GM12878 (cell line): ENCODE measurements at regions not wholly inside any gene's neighbourhood (a gene's known extent, or its start where the extent isn't known, plus 50 kb on each side); places are given as distances from the start of the nearest gene placed in this dataset.

Source experiments
- ATAC-seq: fragments of 200-7000 bp; cut with Tn5 transposase; 3 replicates; pipeline ENCODE4 v1.9.1; 2020; ENCODE audit warnings: mild to moderate bottlenecking, moderate library complexity
- BruUV-seq: library from RNA; stranded (reverse); fragments of 400-500 nt; replicated peaks from 2 replicates; lab custom pipeline; 2021; lab: Mats Ljungman, UMichigan
- CTCF ChIA-PET: fragments of 300-600 bp; sonication (Branson Sonifier 250); formaldehyde crosslinking; extraction: SDS; loops from one replicate; lab custom pipeline; 2021; ENCODE audit warnings: inconsistent platforms; lab: Yijun Ruan, JAX
- POLR2A ChIA-PET: fragments of 350-600 bp; formaldehyde crosslinking; extraction: SDS; loops from one replicate; lab custom pipeline; 2021; ENCODE audit warnings: inconsistent platforms; lab: Charles Lee
- RAD21 ChIA-PET: fragments of 300-600 bp; sonication (Branson Sonifier 250); formaldehyde crosslinking; loops from one replicate; lab custom pipeline; 2023; ENCODE audit warnings: antibody characterized with exemption; ENCODE audit not compliant: unreplicated experiment; lab: Charles Lee
- SMC1A ChIA-PET: fragments of 300-600 bp; sonication (Branson Sonifier 250); formaldehyde crosslinking; loops from one replicate; lab custom pipeline; 2023; ENCODE audit not compliant: unreplicated experiment, uncharacterized antibody; lab: Charles Lee
- DNase-seq: peaks from one replicate; pipeline ENCODE4 v3.0.0-alpha.2; 2011; ENCODE audit warnings: low read depth, low spot score
- FAIRE-seq: peaks from 3 replicates; lab custom pipeline; 2011; peaks lifted over from hg19 to GRCh38; lab: Jason Lieb, UNC
- H2AFZ ChIP-seq: 2 replicates; pipeline ENCODE4 v1.6.0; 2011; ENCODE audit warnings: low read depth, low read length, control low read depth; ENCODE audit not compliant: control insufficient read depth
- H3K27ac ChIP-seq: 2 replicates; pipeline ENCODE4 v1.5.1; 2011; ENCODE audit warnings: control low read depth; ENCODE audit not compliant: control insufficient read depth, insufficient read depth
- H3K27me3 ChIP-seq, 2 experiments: replicated peaks in 1 of 2; 2 replicates each; pipeline versions ENCODE4 v1.6.0 to v1.6.1; 2011; ENCODE audit warnings: low read length in 1 of 2; ENCODE audit not compliant: control insufficient read depth in 2 of 2, insufficient read depth in 2 of 2
- H3K36me3 ChIP-seq, 2 experiments: 2 replicates each; pipeline ENCODE4 v1.5.1; 2011; ENCODE audit warnings: low read length in 1 of 2; ENCODE audit not compliant: control insufficient read depth in 2 of 2, insufficient read depth in 2 of 2
- H3K4me1 ChIP-seq: 2 replicates; pipeline ENCODE4 v1.6.1; 2011; ENCODE audit warnings: mild to moderate bottlenecking, low read length, moderate library complexity, mixed read lengths; ENCODE audit not compliant: control insufficient read depth, insufficient read depth
- H3K4me2 ChIP-seq: 2 replicates; pipeline ENCODE4 v1.6.0; 2011; ENCODE audit warnings: control low read depth; ENCODE audit not compliant: control insufficient read depth, insufficient read depth
- H3K4me3 ChIP-seq: fragments of 200-600 bp; sonication (generic); 2 replicates; pipeline ENCODE4 v1.5.1; 2016
- H3K79me2 ChIP-seq: 2 replicates; pipeline ENCODE4 v1.6.0; 2011; ENCODE audit warnings: low read length; ENCODE audit not compliant: control insufficient read depth, insufficient read depth
- H3K9ac ChIP-seq: 2 replicates; pipeline ENCODE4 v1.8.0; 2011; ENCODE audit warnings: low read length, control low read depth, mixed read lengths; ENCODE audit not compliant: control insufficient read depth, insufficient read depth
- H3K9me3 ChIP-seq: replicated peaks from 3 replicates; pipeline ENCODE4 v1.5.1; 2011; ENCODE audit warnings: mild to moderate bottlenecking, low read length; ENCODE audit not compliant: control insufficient read depth, insufficient read depth
- H4K20me1 ChIP-seq: 2 replicates; pipeline ENCODE4 v1.6.0; 2011; ENCODE audit not compliant: control insufficient read depth, insufficient read depth
- ASH2L ChIP-seq: fragments of 300-600, 200-600 bp; sonication (generic); IDR thresholded peaks from 2 replicates; pipeline ENCODE4 v1.6.1; 2017; ENCODE audit warnings: low read depth, mild to moderate bottlenecking, borderline replicate concordance
- CHD2 ChIP-seq: IDR thresholded peaks from 2 replicates; pipeline ENCODE4 v1.6.1; 2011; ENCODE audit warnings: low read depth, low read length, improper control_type of control experiment, borderline replicate concordance
- CUX1 ChIP-seq: IDR thresholded peaks from 2 replicates; pipeline ENCODE4 v1.6.1; 2012; ENCODE audit warnings: improper control_type of control experiment, low read depth, low read length; ENCODE audit not compliant: insufficient replicate concordance
- EED ChIP-seq: sonication (generic); IDR thresholded peaks from 2 replicates; pipeline ENCODE4 v1.6.1; 2016; ENCODE audit warnings: antibody characterized with exemption, low read depth
- KAT2A ChIP-seq: conservative IDR thresholded peaks from 2 replicates; pipeline ENCODE4 v1.6.1; 2011; ENCODE audit warnings: low read depth, low read length; ENCODE audit not compliant: control insufficient read depth
- NFIC ChIP-seq: IDR thresholded peaks from 2 replicates; pipeline ENCODE4 v1.6.1; 2012; ENCODE audit warnings: low read depth, mild to moderate bottlenecking, inconsistent platforms, low read length, moderate library complexity
- NFYA ChIP-seq: IDR thresholded peaks from 2 replicates; pipeline ENCODE4 v1.6.1; 2011; ENCODE audit warnings: low read depth, mild to moderate bottlenecking, low read length, improper control_type of control experiment, borderline replicate concordance
- SIN3A ChIP-seq: IDR thresholded peaks from 2 replicates; pipeline ENCODE4 v1.6.1; 2012; ENCODE audit warnings: low read depth, low read length, improper control_type of control experiment
- SMC3 ChIP-seq: IDR thresholded peaks from 2 replicates; pipeline ENCODE4 v1.6.1; 2011; ENCODE audit warnings: low read length, improper control_type of control experiment, borderline replicate concordance
- ZBTB33 ChIP-seq: fragments of 450-650 bp; IDR thresholded peaks from 2 replicates; pipeline ENCODE4 v1.6.1; 2017; ENCODE audit warnings: mild to moderate bottlenecking
- ZNF274 ChIP-seq: IDR thresholded peaks from one replicate; pipeline ENCODE4 v1.8.0; 2011; ENCODE audit not compliant: insufficient read length, insufficient read depth
- WGBS: methylation state at CpG from one replicate; pipeline ENCODE4 v1.1.6; 2016; ENCODE audit warnings: low lambda C conversion rate; ENCODE audit not compliant: insufficient replicate concordance, insufficient coverage; ENCODE audit errors: missing lambda C conversion rate; 5-methylcytosine and 5-hydroxymethylcytosine counted together
- in situ Hi-C: fragments of 300-500 bp; cut with MboI; formaldehyde crosslinking; loops from 9 replicates; pipeline ENCODE4 v1.14.3; 2018; ENCODE audit warnings: mixed read lengths
- intact Hi-C: fragments of 100-400 bp; cut with micrococcal nuclease; formaldehyde crosslinking; loops from one replicate; pipeline ENCODE4 v1.14.2; 2022; ENCODE audit not compliant: unreplicated experiment

GRCh38 chr12:38490073-38490472, 173.5 kb downstream of the ALG10B start:
- H3K4me2 ChIP-seq: no peak overlapping the region
- no peak overlapping the region for H3K9ac ChIP-seq
- SMC1A ChIA-PET: interaction anchor here (0.7 to 2.3 kb wide), 7 partner anchors 9 to 89 kb away, joined by 3 to 6 read pairs (median 3); no protein-coding TSS in a partner anchor
- FAIRE-seq: no peak
- no peaks in the 10 kb centered on the region for H3K36me3 ChIP-seq
- no peaks in the 10 kb centered on the region for H3K4me1 ChIP-seq
- no peak for TF ChIP-seq NFYA
- TF ChIP-seq KAT2A: no peak
- no peak for TF ChIP-seq SIN3A
- no peak for TF ChIP-seq ASH2L
- no peak for TF ChIP-seq SMC3
- TF ChIP-seq, all 136 proteins: peak for 0
- intact Hi-C loops (loop anchor here (10.0 kb wide), 1 partner anchor 615 kb away; no protein-coding TSS in a partner anchor), in situ Hi-C loops (no loop called here)
- ATAC-seq: no peak
- ChIA-PET POLR2A (no interaction called here), RAD21 (no interaction called here), CTCF (interaction anchor here (0.9 kb wide), 1 partner anchor 54 kb away, joined by 3 read pairs; no protein-coding TSS in a partner anchor)
- Histone ChIP-seq H3K4me3 (no peak overlapping the region), H3K79me2 (no peaks in the 10 kb centered on the region), H4K20me1 (no peaks in the 10 kb centered on the region), H3K9me3 (no peaks in the 10 kb centered on the region), H3K27me3 (no peaks in the 10 kb centered on the region), H3K27ac (no peak overlapping the region), H2AFZ (no peak overlapping the region)
- WGBS: 33% methylated on average over 5 of the region's 5 CpGs
- BruUV-seq: no TSS peak
- no peak for DNase-seq

- ChIA-PET RAD21 (no interaction called here), POLR2A (no interaction called here), SMC1A (no interaction called here), CTCF (no interaction called here)
- Histone ChIP-seq H3K4me1 (no peaks in the 10 kb centered on the region), H4K20me1 (no peaks in the 10 kb centered on the region), H3K27ac (no peak overlapping the region), H3K9ac (no peak overlapping the region), H3K9me3 (no peaks in the 10 kb centered on the region), H3K27me3 (no peaks in the 10 kb centered on the region), H3K36me3 (no peaks in the 10 kb centered on the region), H2AFZ (no peak overlapping the region), H3K79me2 (no peaks in the 10 kb centered on the region), H3K4me3 (no peak overlapping the region), H3K4me2 (no peak overlapping the region)
- BruUV-seq: no TSS peak
- in situ Hi-C loops: no loop called here
- no peak for ATAC-seq
- no peak for DNase-seq
- 5% methylated on average over 1 of the region's 1 CpG for WGBS
- intact Hi-C loops: loop anchor here (10.0 kb wide), 1 partner anchor 614 kb away; no protein-coding TSS in a partner anchor
- FAIRE-seq: no peak
- TF ChIP-seq NFIC (no peak), CUX1 (no peak), EED (no peak), ZBTB33 (no peak), ZNF274 (no peak), CHD2 (no peak)
These were observed 174.4 kb downstream of the ALG10B start for GRCh38 chr12:38490941-38491340.
